HUES48 (cell line): ENCODE measurements at regions not wholly inside any gene's neighbourhood (a gene's known extent, or its start where the extent isn't known, plus 50 kb on each side); places are given as distances from the start of the nearest gene placed in this dataset.
"Not testable (repeated sequence)": the region's sequence is repeated elsewhere in the genome, so short reads cannot be mapped to it uniquely, and the experiment has no call there.

ENCODE experiments used
- H3K27ac ChIP-seq: one replicate; pipeline ENCODE4 v1.7.0; 2013; ENCODE audit warnings: low read depth, low read length, inconsistent platforms
- H3K27me3 ChIP-seq: 2 replicates; pipeline ENCODE4 v1.6.1; 2013; ENCODE audit warnings: mild to moderate bottlenecking, low read length; ENCODE audit not compliant: control insufficient read depth, insufficient read depth
- H3K36me3 ChIP-seq: 2 replicates; pipeline ENCODE4 v1.6.1; 2013; ENCODE audit warnings: low read length; ENCODE audit not compliant: control insufficient read depth, insufficient read depth
- H3K4me1 ChIP-seq: 2 replicates; pipeline ENCODE4 v1.6.1; 2013; ENCODE audit warnings: mild to moderate bottlenecking, low read length; ENCODE audit not compliant: control insufficient read depth, insufficient read depth
- H3K4me3 ChIP-seq: 2 replicates; pipeline ENCODE4 v1.5.1; 2013; ENCODE audit warnings: mild to moderate bottlenecking, low read depth, low read length
- H3K9ac ChIP-seq: 2 replicates; pipeline ENCODE4 v1.6.1; 2013; ENCODE audit warnings: mild to moderate bottlenecking, low read depth, low read length, moderate library complexity
- H3K9me3 ChIP-seq: 2 replicates; pipeline ENCODE4 v1.6.1; 2013; ENCODE audit warnings: low read length; ENCODE audit not compliant: control insufficient read depth, insufficient read depth

DNA sequence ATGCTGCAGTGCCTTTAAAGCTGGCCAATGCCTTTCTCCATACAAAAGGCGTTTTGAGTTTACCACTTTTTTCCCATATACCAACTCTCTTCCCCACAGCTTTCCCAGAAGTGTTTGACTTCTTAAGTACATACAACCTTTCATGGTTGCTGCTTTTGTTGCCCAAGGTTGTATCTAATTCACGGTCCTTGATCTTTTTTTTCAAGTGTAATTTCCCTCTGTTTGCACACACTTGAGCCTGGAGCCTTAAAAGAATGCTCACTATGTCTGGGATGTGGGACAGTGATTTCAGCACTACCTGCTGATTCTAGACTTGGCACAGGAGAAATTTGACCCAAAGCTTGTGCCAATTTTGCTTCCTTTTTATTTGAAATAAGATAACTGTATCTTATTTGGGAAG, 324.7 kb downstream of the ANAPC1 start:
- H3K36me3 ChIP-seq, H3K9me3 ChIP-seq, H3K27me3 ChIP-seq, H3K27ac ChIP-seq, H3K4me3 ChIP-seq, H3K4me1 ChIP-seq, H3K9ac ChIP-seq: not testable (repeated sequence)

DNA sequence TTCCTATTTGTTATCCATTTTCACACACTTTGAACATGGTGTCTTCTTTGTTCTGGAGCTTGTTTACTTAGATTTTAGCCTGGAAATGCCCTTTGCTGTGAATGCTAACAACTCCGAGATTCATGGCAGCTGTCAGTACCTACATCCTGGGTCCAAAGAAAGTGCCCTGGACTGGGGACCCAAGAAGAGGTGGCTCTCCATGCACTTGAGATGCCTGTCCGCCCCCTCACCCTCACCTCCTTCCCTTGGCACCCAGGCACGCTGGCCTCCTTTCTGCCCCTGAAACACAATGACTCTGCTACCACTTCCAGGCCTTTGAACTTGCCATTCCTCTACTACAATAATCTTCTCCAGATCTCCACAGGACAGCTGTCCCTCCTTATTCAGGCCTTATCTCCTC, 324.2 kb downstream of the ANAPC1 start:
- H3K27me3 ChIP-seq, H3K4me3 ChIP-seq, H3K36me3 ChIP-seq, H3K9me3 ChIP-seq, H3K4me1 ChIP-seq, H3K27ac ChIP-seq, H3K9ac ChIP-seq: not testable (repeated sequence)

DNA sequence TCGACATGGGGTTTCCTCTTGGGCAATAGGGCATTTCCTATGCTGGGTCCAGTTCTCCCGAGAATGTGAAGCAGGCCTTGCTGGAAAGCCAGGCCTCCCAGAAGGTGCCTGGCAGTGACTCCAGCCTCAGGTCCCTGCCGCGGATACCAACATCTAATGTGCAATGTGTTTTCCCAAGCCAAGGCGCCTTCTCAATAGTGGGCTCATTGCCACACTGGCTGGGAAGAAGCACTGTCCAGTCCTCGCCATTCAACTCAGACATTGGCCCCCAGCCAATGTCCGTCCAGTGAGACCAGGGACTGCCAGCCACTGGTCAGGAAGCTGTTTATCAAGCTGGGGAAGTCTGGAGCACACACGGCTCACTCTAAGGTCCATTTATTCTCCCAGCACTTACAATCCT, 317.9 kb downstream of the ANAPC1 start:
- H3K4me1 ChIP-seq, H3K27me3 ChIP-seq, H3K9me3 ChIP-seq, H3K27ac ChIP-seq, H3K9ac ChIP-seq, H3K36me3 ChIP-seq, H3K4me3 ChIP-seq: not testable (repeated sequence)

DNA sequence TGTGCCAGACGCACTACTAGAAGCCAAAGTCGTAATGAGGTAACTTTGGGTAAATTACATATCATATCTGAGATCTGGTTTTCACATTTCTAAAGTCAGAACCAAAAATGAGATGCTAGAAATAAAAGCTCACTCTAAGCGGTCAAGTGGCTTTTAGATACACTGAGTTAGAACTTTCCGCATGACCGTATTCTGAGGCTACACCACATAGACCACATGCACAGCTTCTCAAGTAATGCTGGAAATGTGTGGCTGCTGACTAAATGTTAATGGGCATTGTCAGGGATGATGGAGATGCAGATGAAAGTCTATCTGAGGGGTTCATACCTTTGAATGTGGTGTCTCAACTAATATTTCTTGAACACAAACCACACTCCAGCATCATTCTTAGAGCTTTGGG, 316.8 kb downstream of the ANAPC1 start:
- not testable (repeated sequence) for H3K4me1 ChIP-seq, H3K9ac ChIP-seq, H3K27me3 ChIP-seq, H3K9me3 ChIP-seq, H3K4me3 ChIP-seq, H3K27ac ChIP-seq, H3K36me3 ChIP-seq

DNA sequence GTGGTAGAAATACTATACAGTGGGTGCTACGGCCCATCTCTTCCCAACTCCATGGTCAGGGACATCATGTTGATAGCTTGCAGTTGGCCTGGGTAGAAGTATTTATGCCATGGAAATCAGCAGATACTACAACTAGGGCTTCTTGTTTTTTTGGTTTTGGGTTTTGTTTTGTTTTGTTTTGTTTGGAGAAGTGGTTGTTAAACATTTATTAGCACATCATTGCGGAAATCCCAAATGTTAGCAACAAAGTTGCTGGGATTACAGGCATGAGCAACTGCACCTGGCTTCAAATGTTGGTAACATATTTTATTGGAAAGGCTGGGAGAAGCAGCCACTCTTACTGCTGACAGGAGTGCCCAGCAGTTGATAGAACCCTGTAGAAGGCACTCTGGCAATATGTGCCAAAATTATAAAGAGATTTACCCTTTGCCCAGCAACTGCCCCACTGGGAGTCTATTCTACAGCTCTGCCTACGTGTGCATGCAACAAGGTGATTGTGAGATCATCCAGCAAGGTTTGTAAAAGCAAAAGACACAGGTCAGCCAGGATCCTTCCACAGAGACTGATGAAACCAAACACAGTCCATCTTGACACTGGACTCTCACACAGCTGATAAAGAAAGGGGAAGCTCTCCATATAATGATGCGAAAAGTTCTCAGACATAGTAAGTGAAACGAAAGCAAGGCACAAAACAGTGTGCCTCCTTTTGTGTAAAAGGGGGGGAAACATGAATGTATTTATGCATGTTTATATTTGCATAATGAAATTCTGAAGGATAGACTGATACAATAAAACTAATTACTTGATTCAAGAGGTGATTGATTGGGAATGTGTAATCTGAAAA, 314.4 kb downstream of the ANAPC1 start:
- H3K27me3 ChIP-seq, H3K9me3 ChIP-seq, H3K27ac ChIP-seq, H3K9ac ChIP-seq, H3K4me1 ChIP-seq, H3K36me3 ChIP-seq, H3K4me3 ChIP-seq: not testable (repeated sequence)

DNA sequence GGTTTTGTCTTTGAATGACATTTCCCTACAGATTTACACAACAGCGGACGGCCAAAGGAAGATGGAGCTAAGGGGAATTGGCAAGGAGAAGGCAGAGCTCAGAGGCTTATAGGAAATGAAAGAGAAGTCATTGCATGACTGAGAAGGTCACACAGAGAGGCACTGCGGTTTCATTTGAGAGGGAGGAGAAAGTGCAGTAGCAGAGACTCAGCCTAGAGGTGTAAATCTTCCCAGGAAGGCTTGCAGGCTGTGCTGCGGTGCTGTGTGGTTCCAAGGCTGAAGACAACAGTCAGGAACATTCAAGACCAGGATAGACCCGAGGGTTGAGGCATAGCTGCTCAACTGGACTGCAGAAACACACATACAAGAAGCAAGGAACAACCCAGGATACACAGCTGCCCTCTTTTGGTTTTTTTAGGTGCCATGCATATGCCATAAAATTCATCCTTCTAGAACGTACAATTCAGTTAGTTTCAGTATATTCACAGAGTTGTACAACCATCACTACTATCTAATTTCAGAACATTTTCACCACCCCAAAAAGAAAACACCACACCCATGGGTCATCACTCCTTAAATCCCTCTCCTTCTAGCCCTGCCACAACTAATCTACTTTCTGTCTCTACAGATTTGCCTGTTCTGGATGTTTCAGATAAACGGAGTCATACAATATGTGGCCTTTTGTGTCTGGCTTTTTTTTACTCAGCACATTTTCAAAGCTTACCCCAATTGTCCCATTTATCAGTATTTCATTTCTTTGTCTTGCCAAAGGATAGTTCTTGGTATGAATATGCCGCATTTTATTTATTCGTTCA, 313.5 kb downstream of the ANAPC1 start:
- H3K9me3 ChIP-seq, H3K4me1 ChIP-seq, H3K4me3 ChIP-seq, H3K27ac ChIP-seq, H3K36me3 ChIP-seq, H3K9ac ChIP-seq, H3K27me3 ChIP-seq: not testable (repeated sequence)

DNA sequence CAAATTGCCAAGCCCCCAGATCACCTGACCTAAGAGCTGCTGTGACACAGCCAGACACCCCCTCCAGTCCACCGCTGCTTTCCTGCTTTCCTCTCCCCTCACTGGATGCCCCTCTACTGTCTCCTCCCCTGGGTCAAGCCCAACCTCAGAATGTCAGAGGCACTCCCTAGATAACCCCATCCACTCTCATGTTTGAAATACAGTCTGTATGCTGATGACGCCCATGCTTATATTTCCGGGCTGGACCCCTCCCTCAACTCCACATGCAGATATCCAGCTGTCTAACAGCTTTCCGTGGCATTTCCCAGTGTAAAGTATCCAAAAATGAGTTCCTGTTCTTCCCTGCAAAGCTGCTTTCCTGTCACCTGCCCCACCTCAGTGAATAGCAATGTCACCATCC, 309.2 kb downstream of the ANAPC1 start:
- H3K36me3 ChIP-seq, H3K4me1 ChIP-seq, H3K27me3 ChIP-seq, H3K4me3 ChIP-seq, H3K9me3 ChIP-seq, H3K27ac ChIP-seq, H3K9ac ChIP-seq: not testable (repeated sequence)

DNA sequence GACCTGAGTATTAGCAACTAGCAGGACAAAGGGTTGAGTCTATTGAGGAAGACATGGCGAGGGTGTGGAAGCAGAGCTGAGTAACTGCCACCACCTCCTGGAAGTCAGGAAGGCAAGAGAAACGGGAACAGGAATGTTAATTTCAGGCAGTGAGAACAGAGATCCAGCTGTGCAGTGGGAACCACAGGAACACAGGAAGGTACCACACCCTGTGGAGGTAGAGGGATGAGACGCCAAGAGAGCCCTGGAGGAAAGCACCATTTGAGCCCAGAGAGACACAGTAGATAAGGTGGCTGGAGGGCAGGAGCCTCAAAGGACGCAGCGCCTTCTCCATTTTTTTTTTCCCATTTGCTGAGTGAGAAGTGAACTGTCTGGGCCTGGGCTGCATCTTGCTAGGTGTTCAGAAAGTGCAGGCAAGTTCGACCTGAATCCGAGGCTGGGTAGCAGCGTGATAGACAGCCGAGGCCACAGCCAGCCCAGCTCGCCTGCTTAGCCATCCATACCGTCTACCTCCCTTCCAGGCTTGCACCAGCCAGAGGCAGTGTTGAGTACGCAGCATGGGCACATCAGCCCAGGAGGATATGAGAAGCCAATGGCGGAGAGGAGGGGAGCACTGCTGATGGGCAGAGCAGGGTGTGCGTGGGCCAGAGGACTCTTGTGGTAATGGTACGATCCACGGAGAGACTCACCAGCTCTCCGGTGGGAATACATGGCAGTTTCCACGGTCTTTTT, 306.7 kb downstream of the ANAPC1 start:
- not testable (repeated sequence) for H3K36me3 ChIP-seq, H3K4me1 ChIP-seq, H3K9ac ChIP-seq, H3K27me3 ChIP-seq, H3K27ac ChIP-seq, H3K9me3 ChIP-seq, H3K4me3 ChIP-seq

DNA sequence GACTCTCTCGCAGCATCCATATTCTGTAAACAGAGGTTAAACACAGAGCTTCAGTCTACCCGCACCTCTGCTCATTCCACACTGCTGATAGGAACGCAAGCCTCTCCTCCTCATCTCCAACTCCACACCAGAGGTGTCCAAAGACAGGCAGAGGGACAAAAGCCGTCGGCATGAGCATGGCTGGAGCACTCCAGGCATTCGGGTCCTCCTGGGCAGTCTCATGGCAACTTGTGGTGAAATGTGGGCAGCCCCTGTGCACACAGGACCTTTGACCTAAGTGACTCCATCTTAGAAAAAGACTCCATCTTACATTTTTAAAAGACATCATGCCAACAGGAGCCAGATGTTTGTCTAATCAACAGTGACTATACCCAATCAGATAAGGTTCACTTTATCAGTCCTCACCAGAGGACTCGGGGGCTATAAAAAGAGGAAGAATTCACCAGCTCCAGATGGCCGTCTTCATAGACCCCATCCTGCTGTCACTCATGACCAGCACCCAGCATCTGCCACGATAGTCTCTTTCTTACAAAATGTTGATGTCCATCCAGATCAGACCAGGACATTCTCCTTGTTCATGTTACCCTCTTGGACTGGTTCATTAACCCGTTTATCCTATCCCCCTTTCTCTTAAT, 304.4 kb downstream of the ANAPC1 start:
- H3K36me3 ChIP-seq, H3K27ac ChIP-seq, H3K9me3 ChIP-seq, H3K4me3 ChIP-seq, H3K4me1 ChIP-seq, H3K27me3 ChIP-seq, H3K9ac ChIP-seq: not testable (repeated sequence)

DNA sequence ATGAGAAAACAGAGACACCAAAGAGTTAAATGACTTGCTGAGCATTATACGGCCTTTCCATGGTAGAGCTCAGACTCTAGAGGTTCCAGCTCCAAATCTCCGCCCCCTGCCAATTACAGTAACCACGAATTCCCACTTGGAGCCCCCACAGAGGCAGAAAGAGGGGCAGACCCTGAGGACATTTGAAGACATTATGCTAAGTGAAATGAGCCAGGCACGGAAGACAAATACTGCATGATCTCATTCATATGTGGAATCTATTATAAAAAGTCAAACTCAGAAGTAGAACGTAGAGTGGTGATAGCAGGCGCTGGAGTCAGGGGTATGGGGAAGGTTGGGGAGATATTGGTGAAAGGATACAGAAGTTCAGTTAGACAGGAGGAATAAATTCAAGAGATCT, 303.4 kb downstream of the ANAPC1 start:
- H3K9ac ChIP-seq, H3K27me3 ChIP-seq, H3K27ac ChIP-seq, H3K9me3 ChIP-seq, H3K4me3 ChIP-seq, H3K4me1 ChIP-seq, H3K36me3 ChIP-seq: not testable (repeated sequence)

DNA sequence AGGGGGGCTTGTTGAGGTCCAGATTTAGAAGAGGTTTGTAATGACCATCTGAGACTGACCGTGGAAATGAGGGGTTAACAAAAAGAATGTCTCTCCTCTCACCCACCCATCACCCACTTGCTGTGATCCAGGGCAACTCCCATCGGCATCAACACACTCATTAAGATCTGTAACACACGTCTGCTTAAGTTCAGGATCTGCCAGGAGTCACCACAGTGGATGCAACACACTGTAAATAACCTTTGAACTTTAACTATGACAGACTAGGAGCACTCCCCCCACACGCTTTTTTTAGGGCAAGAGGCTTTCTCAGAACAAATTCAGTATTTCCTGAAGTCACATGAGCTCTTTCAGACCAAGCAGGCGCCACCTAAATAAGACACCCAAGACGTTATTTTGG, 301.9 kb downstream of the ANAPC1 start:
- H3K27ac ChIP-seq, H3K36me3 ChIP-seq, H3K4me1 ChIP-seq, H3K9ac ChIP-seq, H3K4me3 ChIP-seq, H3K27me3 ChIP-seq, H3K9me3 ChIP-seq: not testable (repeated sequence)
